IMR-90 (cell line): ENCODE measurements at regions not wholly inside any gene's neighbourhood (a gene's known extent, or its start where the extent isn't known, plus 50 kb on each side); places are given as distances from the start of the nearest gene placed in this dataset.
A peak's percentile ranks its signal among the peaks of the same experiment; 100 is the strongest.

Experiments used
- ATAC-seq: fragments of 200-7000 bp; cut with Tn5 transposase; 2 replicates; pipeline ENCODE4 v1.9.1; 2020; ENCODE audit warnings: low read depth, mild to moderate bottlenecking, moderate library complexity
- BruUV-seq: library from RNA; stranded (reverse); fragments of 400-500 nt; replicated peaks from 2 replicates; lab custom pipeline; 2021; lab: Mats Ljungman, UMichigan
- CTCF ChIA-PET: fragments of 300-600 bp; formaldehyde crosslinking; extraction: SDS; loops from one replicate; lab custom pipeline; 2021; ENCODE audit warnings: antibody characterized with exemption; lab: Yijun Ruan, JAX
- POLR2A ChIA-PET: fragments of 300-600 bp; sonication (Branson Sonifier 250); formaldehyde crosslinking; loops from one replicate; lab custom pipeline; 2022; ENCODE audit warnings: antibody characterized with exemption; ENCODE audit not compliant: unreplicated experiment; lab: Charles Lee
- DNase-seq: peaks from one replicate; pipeline ENCODE4 v3.0.0; 2013
- H2AFZ ChIP-seq: replicated peaks from 2 replicates; pipeline ENCODE3; 2013; ENCODE audit warnings: low read length, mild to moderate bottlenecking; ENCODE audit not compliant: poor library complexity
- H2AK5ac ChIP-seq: 2 replicates; pipeline ENCODE4 v1.6.1; 2013; ENCODE audit warnings: low read depth, low read length, inconsistent platforms
- H2AK9ac ChIP-seq: replicated peaks from 2 replicates; pipeline ENCODE3; 2013; ENCODE audit warnings: mild to moderate bottlenecking, low read depth, low read length, moderate library complexity; ENCODE audit not compliant: poor library complexity
- H2BK120ac ChIP-seq: 2 replicates; pipeline ENCODE4 v1.6.1; 2013; ENCODE audit warnings: low read depth, low read length, inconsistent platforms
- H2BK15ac ChIP-seq: 3 replicates; pipeline ENCODE4 v1.6.1; 2013; ENCODE audit warnings: low read depth, low read length, inconsistent platforms
- H2BK20ac ChIP-seq: 2 replicates; pipeline ENCODE4 v1.6.1; 2013; ENCODE audit warnings: low read depth, mild to moderate bottlenecking, inconsistent platforms, low read length, moderate library complexity
- H2BK5ac ChIP-seq: 2 replicates; pipeline ENCODE4 v1.6.1; 2013; ENCODE audit warnings: mild to moderate bottlenecking, low read depth, low read length, inconsistent platforms; ENCODE audit not compliant: poor library complexity, severe bottlenecking
- H3K14ac ChIP-seq: replicated peaks from 2 replicates; pipeline ENCODE4 v1.6.1; 2013; ENCODE audit warnings: low read depth, low read length, inconsistent platforms
- H3K18ac ChIP-seq: 2 replicates; pipeline ENCODE4 v1.6.1; 2013; ENCODE audit warnings: low read depth, low read length, control low read depth
- H3K23ac ChIP-seq: 2 replicates; pipeline ENCODE4 v1.6.1; 2013; ENCODE audit warnings: low read depth, low read length, inconsistent platforms
- H3K27ac ChIP-seq: 2 replicates; pipeline ENCODE4 v1.5.1; 2013; ENCODE audit warnings: mild to moderate bottlenecking, control low read depth, low read length; ENCODE audit not compliant: insufficient read depth
- H3K27me3 ChIP-seq: 2 replicates; pipeline ENCODE4 v1.6.1; 2013; ENCODE audit warnings: low read length; ENCODE audit not compliant: control insufficient read depth, insufficient read depth
- H3K36me3 ChIP-seq: 2 replicates; pipeline ENCODE4 v1.6.1; 2013; ENCODE audit warnings: low read length, mixed read lengths; ENCODE audit not compliant: control insufficient read depth, insufficient read depth
- H3K4ac ChIP-seq: 2 replicates; pipeline ENCODE4 v1.6.1; 2013; ENCODE audit warnings: low read depth, low read length, inconsistent platforms
- H3K4me1 ChIP-seq: 2 replicates; pipeline ENCODE4 v1.6.1; 2013; ENCODE audit warnings: low read length, mixed read lengths; ENCODE audit not compliant: control insufficient read depth, insufficient read depth
- H3K4me2 ChIP-seq: 2 replicates; pipeline ENCODE4 v1.6.1; 2013; ENCODE audit warnings: low read depth, mild to moderate bottlenecking, control low read depth, low read length, moderate library complexity
- H3K4me3 ChIP-seq: 2 replicates; pipeline ENCODE4 v1.5.1; 2013; ENCODE audit warnings: low read depth, mild to moderate bottlenecking, control low read depth, low read length, moderate library complexity; ENCODE audit not compliant: insufficient read depth
- H3K56ac ChIP-seq: 2 replicates; pipeline ENCODE4 v1.6.1; 2013; ENCODE audit warnings: low read length, inconsistent platforms; ENCODE audit not compliant: insufficient read depth; ENCODE audit errors: extremely low read depth
- H3K79me1 ChIP-seq, 2 experiments: 2 replicates each; pipeline ENCODE4 v1.6.1; 2013; ENCODE audit warnings: low read length in 2 of 2, inconsistent platforms in 1 of 2, low read depth in 1 of 2
- H3K9ac ChIP-seq: 2 replicates; pipeline ENCODE4 v1.6.1; 2013; ENCODE audit warnings: low read depth, low read length, control low read depth
- H3K9me1 ChIP-seq: 2 replicates; pipeline ENCODE4 v1.6.1; 2013; ENCODE audit warnings: low read length, inconsistent platforms; ENCODE audit not compliant: insufficient read depth
- H3K9me3 ChIP-seq: 2 replicates; pipeline ENCODE4 v1.6.1; 2013; ENCODE audit warnings: low read length; ENCODE audit not compliant: control insufficient read depth, insufficient read depth
- H4K20me1 ChIP-seq: 2 replicates; pipeline ENCODE4 v1.6.1; 2013; ENCODE audit warnings: low read length, inconsistent platforms; ENCODE audit not compliant: insufficient read depth
- H4K5ac ChIP-seq: 2 replicates; pipeline ENCODE4 v1.6.1; 2013; ENCODE audit warnings: mild to moderate bottlenecking, low read depth, low read length, control low read depth
- H4K8ac ChIP-seq, 2 experiments: 2 replicates each; pipeline ENCODE4 v1.6.1; 2013; ENCODE audit warnings: low read depth in 2 of 2, low read length in 2 of 2, control low read depth in 1 of 2, inconsistent platforms in 1 of 2
- H4K91ac ChIP-seq: 2 replicates; pipeline ENCODE4 v1.6.1; 2013; ENCODE audit warnings: low read depth, low read length, inconsistent platforms; ENCODE audit not compliant: insufficient read depth
- BHLHE40 ChIP-seq: fragments of 150-350 bp; IDR thresholded peaks from 2 replicates; pipeline ENCODE4 v1.6.1; 2016; ENCODE audit warnings: mild to moderate bottlenecking, low read depth, low read length
- CEBPB ChIP-seq: IDR thresholded peaks from 2 replicates; pipeline ENCODE4 v1.6.1; 2012; ENCODE audit warnings: low read depth, low read length, improper control_type of control experiment
- ELK1 ChIP-seq: fragments of 150-350 bp; IDR thresholded peaks from 2 replicates; pipeline ENCODE4 v1.6.1; 2016; ENCODE audit warnings: low read depth, mild to moderate bottlenecking, low read length, moderate library complexity, borderline replicate concordance
- FOS ChIP-seq: fragments of 150-350 bp; IDR thresholded peaks from 2 replicates; pipeline ENCODE4 v1.6.1; 2016; ENCODE audit warnings: low read depth, low read length
- MXI1 ChIP-seq: IDR thresholded peaks from 2 replicates; pipeline ENCODE4 v1.6.1; 2012; ENCODE audit warnings: low read depth, mild to moderate bottlenecking, low read length, moderate library complexity, borderline replicate concordance
- RCOR1 ChIP-seq: IDR thresholded peaks from 2 replicates; pipeline ENCODE4 v1.6.1; 2012; ENCODE audit warnings: mild to moderate bottlenecking, low read length, improper control_type of control experiment; ENCODE audit not compliant: insufficient replicate concordance
- WGBS, 2 experiments: methylation state at CpG; one replicate each; pipeline versions ENCODE4 v1.1.5 to v1.1.7; 2013; ENCODE audit warnings: missing lambda C conversion rate in 2 of 2; ENCODE audit not compliant: insufficient read length in 1 of 2; ENCODE audit errors: extremely low coverage in 2 of 2; 5-methylcytosine and 5-hydroxymethylcytosine counted together
- dilution Hi-C: fragments of 300-500 bp; cut with HindIII; formaldehyde crosslinking; loops from one replicate; pipeline ENCODE4 v1.14.3; 2018; ENCODE audit warnings: low sequenced_read_pairs; ENCODE audit not compliant: unreplicated experiment
- in situ Hi-C: fragments of 300-500 bp; cut with MboI; formaldehyde crosslinking; loops from 3 replicates; pipeline ENCODE4 v1.14.3; 2019; ENCODE audit warnings: low sequenced_read_pairs, inconsistent platforms, mixed read lengths
- intact Hi-C: fragments of 100-400 bp; cut with micrococcal nuclease; formaldehyde crosslinking; loops from 2 replicates; pipeline ENCODE4 v1.10.0; 2022

- dilution Hi-C loops = no loop called here
These were observed 126.7 kb downstream of the SNX18 start for GRCh38 chr5:54644226-54644625.

More at GRCh38 chr5:54644226-54644625, 126.7 kb downstream of the SNX18 start:
- Histone ChIP-seq H2AK5ac (peak overlapping the region; percentile 69), H2BK20ac (peak overlapping the region; percentile 81), H3K27me3 (no peaks in the 10 kb centered on the region), H2AFZ (peak overlapping the region; percentile 3), H3K4me1 (peaks cover 29% of the 10 kb centered on the region), H4K91ac (peak overlapping the region; percentile 69; the same call in 1 of the 2 replicates), H3K36me3 (no peaks in the 10 kb centered on the region), H4K5ac (peak overlapping the region; percentile 57; the same call in 1 of the 2 replicates), H3K4me2 (peak overlapping the region; percentile 29; the same call in 1 of the 2 replicates), H4K20me1 (no peaks in the 10 kb centered on the region; the same call in 1 of the 2 replicates), H3K4me3 (no peak overlapping the region), H3K9ac (no peak overlapping the region), H4K8ac (peak overlapping the region; percentile 13 to 56; a peak in 2 of 4 replicates), H3K14ac (peak overlapping the region; percentile 40; the same call in 1 of the 2 replicates), H3K27ac (peak overlapping the region; percentile 25; the same call in 1 of the 2 replicates), H2BK5ac (peak overlapping the region; percentile 46), H3K79me1 (peaks cover 0 to 14% of the 10 kb centered on the region in 2 experiments; a peak in 2 of 4 replicates), H2BK15ac (peak overlapping the region; percentile 97), H3K4ac (peak overlapping the region; percentile 57), H3K23ac (peak overlapping the region; percentile 61; the same call in 1 of the 2 replicates), H2AK9ac (no peak overlapping the region), H3K9me3 (no peaks in the 10 kb centered on the region), H3K18ac (peak overlapping the region; percentile 55), H3K56ac (no peak overlapping the region), H2BK120ac (peak overlapping the region; percentile 79), H3K9me1 (peaks cover 23% of the 10 kb centered on the region)
- DNase-seq (peak; percentile 94), ATAC-seq (peak; percentile 36)
- POLR2A ChIA-PET = no interaction called here
- 31% methylated on average over 2 of the region's 4 CpGs; no CpG with 5 or more reads in 1 of the 2 experiments for WGBS, 2 experiments
- in situ Hi-C loops = no loop called here
- no TSS peak for BruUV-seq
- CTCF ChIA-PET = interaction anchor here (1.0 kb wide), 1 partner anchor 122 kb away, joined by 4 read pairs; no protein-coding TSS in a partner anchor
- intact Hi-C loops = no loop called here
- no peak for TF ChIP-seq CEBPB
- no peak for TF ChIP-seq ELK1
- peak; percentile 60; the same call in 1 of the 2 replicates for TF ChIP-seq FOS
- TF ChIP-seq MXI1 = no peak
- peak; percentile 53; the same call in 1 of the 2 replicates for TF ChIP-seq BHLHE40
- TF ChIP-seq RCOR1 = peak; percentile 66
